Transverse colon (tissue), 4 donors: ENCODE measurements at regions not wholly inside any gene's neighbourhood (a gene's known extent, or its start where the extent isn't known, plus 50 kb on each side); places are given as distances from the start of the nearest gene placed in this dataset.

Experiments
- DNase-seq: peaks from one replicate; pipeline ENCODE4 v3.0.0-alpha.2; 2019
- H3K27ac ChIP-seq, 4 donors: fragments of 200-600 bp; sonication (generic); 2 replicates each; pipeline ENCODE4 v1.5.1; 2016 to 2018; ENCODE audit warnings: inconsistent platforms in 4 of 4
- H3K27me3 ChIP-seq: fragments of 200-600 bp; sonication (generic); 2 replicates; pipeline ENCODE4 v1.5.1; 2017; ENCODE audit warnings: inconsistent platforms
- H3K36me3 ChIP-seq, 4 donors: fragments of 200-600 bp; sonication (generic); 2 replicates each; pipeline ENCODE4 v1.5.1; 2017 to 2019; ENCODE audit warnings: inconsistent platforms in 4 of 4
- H3K4me1 ChIP-seq, 4 donors: fragments of 200-600 bp; sonication (generic); 2 replicates each; pipeline ENCODE4 v1.5.1; 2017 to 2020; ENCODE audit warnings: inconsistent platforms in 4 of 4
- H3K4me3 ChIP-seq, 4 donors: fragments of 200-600 bp; sonication (generic); 1 replicate in 1 of 4; 2 replicates in 3 of 4; pipeline versions ENCODE4 v1.5.1 to v1.6.1; 2017 to 2019; ENCODE audit warnings: inconsistent platforms in 4 of 4
- H3K9me3 ChIP-seq, 2 donors: fragments of 200-600 bp; sonication (generic); 2 replicates each; pipeline ENCODE4 v1.5.1; 2017 to 2019; ENCODE audit warnings: inconsistent platforms in 2 of 2
- CTCF ChIP-seq, 5 experiments: fragments of 200-600 bp in 3 of 5; fragments of 450-650 bp in 2 of 5; sonication (generic) in 3 of 5; IDR thresholded peaks; 1 replicate in 2 of 5; 2 replicates in 3 of 5; pipeline ENCODE4 v1.5.1; 2016 to 2017; ENCODE audit warnings: antibody characterized with exemption in 5 of 5, inconsistent platforms in 3 of 5, mild to moderate bottlenecking in 2 of 5, moderate library complexity in 1 of 5
- EP300 ChIP-seq: sonication (generic); formaldehyde crosslinking; IDR thresholded peaks from one replicate; pipeline ENCODE4 v1.6.1; 2017; ENCODE audit warnings: antibody characterized with exemption, low read depth
- POLR2A ChIP-seq: fragments of 450-650 bp; IDR thresholded peaks from one replicate; pipeline ENCODE4 v1.6.1; 2016; ENCODE audit warnings: antibody characterized with exemption, mild to moderate bottlenecking, moderate library complexity
- POLR2AphosphoS5 ChIP-seq, 3 donors: sonication (generic); formaldehyde crosslinking; IDR thresholded peaks; one replicate each; pipeline ENCODE4 v1.6.1; 2016; ENCODE audit warnings: antibody characterized with exemption in 3 of 3
- WGBS, 2 donors: methylation state at CpG; one replicate each; pipeline ENCODE4 v1.1.5; 2018; ENCODE audit warnings: low coverage in 1 of 2; 5-methylcytosine and 5-hydroxymethylcytosine counted together
- in situ Hi-C, 4 donors: fragments of 200-750 bp; cut with MboI; loops; one replicate each; pipeline versions ENCODE4 v1.15.0 to v1.15.1; 2017; ENCODE audit warnings: low sequenced_read_pairs in 3 of 4, low pct_ligation_motif_present in 1 of 4, low pct_unique_long_range_greater_than_20kb in 1 of 4
- intact Hi-C: fragments of 100-400 bp; cut with DNase I; formaldehyde crosslinking; loops from one replicate; pipeline ENCODE4 v1.15.1; 2023; ENCODE audit warnings: low total_unique reads

- no peaks in the 10 kb centered on the region for H3K36me3 ChIP-seq
- H3K4me1 ChIP-seq, result peaks cover 0 to 10% (median 5%) of the 10 kb centered on the region in 4 donors
- intact Hi-C loops, result no loop called here
- H3K9me3 ChIP-seq, result no peaks in the 10 kb centered on the region
- no peaks in the 10 kb centered on the region for H3K27me3 ChIP-seq
- in situ Hi-C loops, result loop anchor here in 1 of 4 donors (25.0 kb wide), 1 partner anchor 843 kb away; no protein-coding TSS in a partner anchor
- H3K27ac ChIP-seq, result no peak overlapping the region
- TF ChIP-seq CTCF (IDR thresholded peaks at IDR 0.05) (no peak), POLR2A (no peak), POLR2AphosphoS5 (IDR thresholded peaks at IDR 0.05) (no peak), EP300 (no peak)
- no peak overlapping the region for H3K4me3 ChIP-seq
- WGBS, 2 donors, result 35 to 37% methylated on average over 2 of the region's 2 CpGs
- DNase-seq, result no peak
Observed at GRCh38 chr7:115704884-115705283, 325.7 kb downstream of the TFEC start.

- in situ Hi-C loops, result loop anchor here in 1 of 4 donors (25.0 kb wide), 1 partner anchor 839 kb away; no protein-coding TSS in a partner anchor
Observed at GRCh38 chr7:115701141-115701540, 329.4 kb downstream of the TFEC start.

GRCh38 chr7:115694424-115694823, 336.1 kb downstream of the TFEC start:
- H3K36me3 ChIP-seq, result no peaks in the 10 kb centered on the region
- no peaks in the 10 kb centered on the region for H3K9me3 ChIP-seq
- TF ChIP-seq POLR2AphosphoS5 (IDR thresholded peaks at IDR 0.05), result no peak
- no peak for TF ChIP-seq EP300
- no peak for TF ChIP-seq CTCF (IDR thresholded peaks at IDR 0.05)
- no peak for TF ChIP-seq POLR2A
- in situ Hi-C loops, result loop anchor here in 1 of 4 donors (25.0 kb wide), 1 partner anchor 832 kb away; no protein-coding TSS in a partner anchor
- no peak for DNase-seq
- no peak overlapping the region for H3K27ac ChIP-seq
- intact Hi-C loops, result no loop called here
- H3K27me3 ChIP-seq, result no peaks in the 10 kb centered on the region
- H3K4me3 ChIP-seq, result no peak overlapping the region
- no peaks in the 10 kb centered on the region for H3K4me1 ChIP-seq

More at GRCh38 chr7:115701141-115701540, 329.4 kb downstream of the TFEC start:
- H3K27ac ChIP-seq, result no peak overlapping the region
- H3K4me3 ChIP-seq, result no peak overlapping the region
- DNase-seq, result no peak
- TF ChIP-seq POLR2AphosphoS5 (IDR thresholded peaks at IDR 0.05) (no peak), EP300 (no peak), CTCF (IDR thresholded peaks at IDR 0.05) (no peak)
- peaks cover 0 to 10% (median 5%) of the 10 kb centered on the region in 4 donors for H3K4me1 ChIP-seq
- WGBS, 2 donors, result 55 to 63% methylated on average over 1 of the region's 1 CpG
- H3K9me3 ChIP-seq, result no peaks in the 10 kb centered on the region
- intact Hi-C loops, result no loop called here
- no peaks in the 10 kb centered on the region for H3K27me3 ChIP-seq
- no peaks in the 10 kb centered on the region for H3K36me3 ChIP-seq

- TF ChIP-seq POLR2A, result no peak
- no peak for TF ChIP-seq EP300
- TF ChIP-seq POLR2AphosphoS5 (IDR thresholded peaks at IDR 0.05), result no peak
- TF ChIP-seq CTCF (IDR thresholded peaks at IDR 0.05), result no peak
- no peak overlapping the region for H3K4me3 ChIP-seq
- intact Hi-C loops (no loop called here), in situ Hi-C loops (loop anchor here in 1 of 4 donors (25.0 kb wide), 1 partner anchor 831 kb away; no protein-coding TSS in a partner anchor)
- H3K27ac ChIP-seq, result no peak overlapping the region
- H3K36me3 ChIP-seq, result no peaks in the 10 kb centered on the region
- no peaks in the 10 kb centered on the region for H3K4me1 ChIP-seq
- no peaks in the 10 kb centered on the region for H3K27me3 ChIP-seq
- no peak for DNase-seq
- 33 to 67% methylated on average over 2 to 4 of the region's 4 CpGs for WGBS, 2 donors
- no peaks in the 10 kb centered on the region for H3K9me3 ChIP-seq
Observed at GRCh38 chr7:115693779-115694178, 336.8 kb downstream of the TFEC start.
